H9 (cell line): ENCODE measurements at regions not wholly inside any gene's neighbourhood (a gene's known extent, or its start where the extent isn't known, plus 50 kb on each side); places are given as distances from the start of the nearest gene placed in this dataset.

ENCODE experiments used
- DNase-seq: peaks from one replicate; pipeline ENCODE4 v3.0.0-alpha.2; 2017
- H2AFZ ChIP-seq: one replicate; pipeline ENCODE4 v1.6.1; 2013; ENCODE audit warnings: mild to moderate bottlenecking, low read length, control low read depth, moderate library complexity
- H2AK5ac ChIP-seq: 2 replicates; pipeline ENCODE4 v1.6.1; 2013; ENCODE audit warnings: low read length, control low read depth, mixed read lengths; ENCODE audit not compliant: insufficient read length
- H2BK120ac ChIP-seq: one replicate; pipeline ENCODE4 v1.6.1; 2013; ENCODE audit warnings: low read depth, mild to moderate bottlenecking, low read length, control low read depth, inconsistent platforms; ENCODE audit not compliant: poor library complexity, severe bottlenecking
- H2BK12ac ChIP-seq: 2 replicates; pipeline ENCODE4 v1.6.1; 2013; ENCODE audit warnings: low read length, control low read depth, mixed read lengths, low read depth; ENCODE audit not compliant: insufficient read length
- H2BK15ac ChIP-seq: 2 replicates; pipeline ENCODE4 v1.6.1; 2013; ENCODE audit warnings: low read depth, low read length, control low read depth
- H2BK20ac ChIP-seq: one replicate; pipeline ENCODE4 v1.6.1; 2013; ENCODE audit warnings: low read depth, mild to moderate bottlenecking, low read length, control low read depth, inconsistent platforms; ENCODE audit not compliant: poor library complexity, severe bottlenecking
- H2BK5ac ChIP-seq: 2 replicates; pipeline ENCODE4 v1.6.1; 2013; ENCODE audit warnings: low read length, control low read depth, mixed read lengths; ENCODE audit not compliant: insufficient read length
- H3K14ac ChIP-seq: 2 replicates; pipeline ENCODE4 v1.6.1; 2013; ENCODE audit warnings: low read length, control low read depth; ENCODE audit not compliant: insufficient read depth
- H3K18ac ChIP-seq: 2 replicates; pipeline ENCODE4 v1.6.1; 2013; ENCODE audit warnings: low read depth, mild to moderate bottlenecking, mixed read lengths, low read length, control low read depth; ENCODE audit not compliant: insufficient read length
- H3K23ac ChIP-seq: 2 replicates; pipeline ENCODE4 v1.6.1; 2013; ENCODE audit warnings: low read length, control low read depth, mixed read lengths, low read depth; ENCODE audit not compliant: insufficient read length
- H3K23me2 ChIP-seq: 2 replicates; pipeline ENCODE4 v1.6.1; 2013; ENCODE audit warnings: low read depth, mild to moderate bottlenecking, mixed read lengths, low read length, control low read depth; ENCODE audit not compliant: insufficient read length, poor library complexity, severe bottlenecking
- H3K27ac ChIP-seq: 2 replicates; pipeline ENCODE4 v1.5.1; 2013; ENCODE audit warnings: low read length, control low read depth, mixed read lengths, low read depth; ENCODE audit not compliant: insufficient read length
- H3K27me3 ChIP-seq: 2 replicates; pipeline ENCODE4 v1.6.1; 2013; ENCODE audit warnings: low read length, control low read depth, inconsistent platforms; ENCODE audit not compliant: insufficient read depth
- H3K4ac ChIP-seq: 2 replicates; pipeline ENCODE4 v1.6.1; 2013; ENCODE audit warnings: low read depth, mild to moderate bottlenecking, control low read depth, inconsistent platforms, low read length, moderate library complexity
- H3K4me1 ChIP-seq: 2 replicates; pipeline ENCODE4 v1.6.1; 2013; ENCODE audit warnings: low read length, control low read depth, inconsistent platforms; ENCODE audit not compliant: insufficient read depth
- H3K4me2 ChIP-seq: 2 replicates; pipeline ENCODE4 v1.6.1; 2013; ENCODE audit warnings: low read length, control low read depth, mixed read lengths; ENCODE audit not compliant: insufficient read length, insufficient read depth
- H3K56ac ChIP-seq: 2 replicates; pipeline ENCODE4 v1.6.1; 2013; ENCODE audit warnings: low read depth, mild to moderate bottlenecking, mixed read lengths, low read length, control low read depth; ENCODE audit not compliant: insufficient read length
- H3K79me1 ChIP-seq: 2 replicates; pipeline ENCODE4 v1.6.1; 2013; ENCODE audit warnings: low read depth, mild to moderate bottlenecking, moderate library complexity, low read length, control low read depth, inconsistent platforms; ENCODE audit not compliant: insufficient read depth, poor library complexity, severe bottlenecking
- H3K79me2 ChIP-seq: 2 replicates; pipeline ENCODE4 v1.6.1; 2013; ENCODE audit warnings: low read length, control low read depth, inconsistent platforms; ENCODE audit not compliant: insufficient read depth
- H3K9ac ChIP-seq: 2 replicates; pipeline ENCODE4 v1.6.1; 2013; ENCODE audit warnings: low read length, control low read depth, mixed read lengths; ENCODE audit not compliant: insufficient read length; ENCODE audit errors: extremely low read depth
- H3K9me3 ChIP-seq: one replicate; pipeline ENCODE4 v1.6.1; 2013; ENCODE audit warnings: low read depth, low read length, inconsistent platforms; ENCODE audit not compliant: control insufficient read depth
- H3T11ph ChIP-seq: one replicate; pipeline ENCODE4 v1.6.1; 2013; ENCODE audit warnings: mild to moderate bottlenecking, low read length, control low read depth, inconsistent platforms
- H4K20me1 ChIP-seq: one replicate; pipeline ENCODE4 v1.6.1; 2013; ENCODE audit not compliant: control insufficient read depth, insufficient read length, insufficient read depth
- H4K5ac ChIP-seq: 2 replicates; pipeline ENCODE4 v1.6.1; 2013; ENCODE audit warnings: low read depth, mild to moderate bottlenecking, mixed read lengths, low read length, control low read depth; ENCODE audit not compliant: insufficient read length
- H4K8ac ChIP-seq: replicated peaks from 2 replicates; pipeline ENCODE4 v1.6.1; 2013; ENCODE audit warnings: low read length, control low read depth, mixed read lengths, low read depth; ENCODE audit not compliant: insufficient read length
- H4K91ac ChIP-seq: 2 replicates; pipeline ENCODE4 v1.6.1; 2013; ENCODE audit warnings: low read depth, mild to moderate bottlenecking, moderate library complexity, mixed read lengths, low read length, control low read depth; ENCODE audit not compliant: insufficient read length
- H3K27ac Mint-ChIP-seq, 3 experiments: 2 replicates in 2 of 3; 3 replicates in 1 of 3; pipeline ENCODE4 v1.8.0; 2020 to 2021; ENCODE audit warnings: mixed read lengths in 3 of 3, mild to moderate bottlenecking in 1 of 3, moderate library complexity in 1 of 3
- H3K27me3 Mint-ChIP-seq: 2 replicates; pipeline ENCODE4 v1.8.0; 2021; ENCODE audit warnings: low read depth, mild to moderate bottlenecking, moderate library complexity, mixed read lengths
- H3K36me3 Mint-ChIP-seq, 3 experiments: 2 replicates in 2 of 3; 3 replicates in 1 of 3; pipeline ENCODE4 v1.8.0; 2020 to 2021; ENCODE audit warnings: low read depth in 3 of 3, mixed read lengths in 3 of 3; ENCODE audit not compliant: insufficient read depth in 1 of 3
- H3K4me1 Mint-ChIP-seq, 2 experiments: 2 replicates each; pipeline ENCODE4 v1.8.0; 2020; ENCODE audit warnings: mixed read lengths in 2 of 2
- H3K4me3 Mint-ChIP-seq, 2 experiments: 2 replicates in 1 of 2; 3 replicates in 1 of 2; pipeline ENCODE4 v1.8.0; 2020 to 2021; ENCODE audit warnings: mild to moderate bottlenecking in 2 of 2, mixed read lengths in 2 of 2, moderate library complexity in 1 of 2
- H3K9me3 Mint-ChIP-seq, 2 experiments: 2 replicates in 1 of 2; 3 replicates in 1 of 2; pipeline ENCODE4 v1.8.0; 2020; ENCODE audit warnings: mild to moderate bottlenecking in 2 of 2, mixed read lengths in 2 of 2, moderate library complexity in 1 of 2
- CTCF ChIP-seq: fragments of 200-600 bp; sonication (generic); conservative IDR thresholded peaks from 3 replicates; pipeline ENCODE4 v1.8.0; 2021; ENCODE audit warnings: antibody characterized with exemption, mild to moderate bottlenecking
- WGBS: extraction: QIAGEN DNeasy Blood & Tissue Kit; methylation state at CpG from one replicate; pipeline ENCODE4 v1.1.7; 2013; ENCODE audit warnings: missing lambda C conversion rate, low lambda C conversion rate, mixed read lengths; ENCODE audit not compliant: insufficient read length; ENCODE audit errors: extremely low coverage; 5-methylcytosine and 5-hydroxymethylcytosine counted together

- H3K9me3 ChIP-seq = no peaks in the 10 kb centered on the region
- 100% methylated on average over 1 of the region's 7 CpGs for WGBS
- H3K27me3 ChIP-seq = no peaks in the 10 kb centered on the region
- no peak overlapping the region for H3K14ac ChIP-seq
- no peak overlapping the region for H2BK15ac ChIP-seq
- Mint-ChIP-seq H3K9me3 (peaks cover 0 to 3% of the 10 kb centered on the region in 2 experiments; a peak in 1 of 5 replicates), H3K27me3 (no peaks in the 10 kb centered on the region), H3K4me1 (no peaks in the 10 kb centered on the region), H3K4me3 (no peak overlapping the region), H3K36me3 (no peaks in the 10 kb centered on the region; a peak in 1 of 7 replicates), H3K27ac (no peak overlapping the region)
- H2BK20ac ChIP-seq = no peak overlapping the region
- H2BK120ac ChIP-seq = no peak overlapping the region
- H4K5ac ChIP-seq = no peak overlapping the region
- no peak overlapping the region for H3T11ph ChIP-seq
- no peaks in the 10 kb centered on the region for H3K79me1 ChIP-seq
- H3K18ac ChIP-seq = no peak overlapping the region
- DNase-seq = no peak
- no peak overlapping the region for H2AK5ac ChIP-seq
- H3K4me2 ChIP-seq = no peak overlapping the region
- no peak for TF ChIP-seq CTCF
- no peak overlapping the region for H2BK12ac ChIP-seq
- H3K9ac ChIP-seq = no peak overlapping the region
- H4K91ac ChIP-seq = no peak overlapping the region
- no peaks in the 10 kb centered on the region for H3K23me2 ChIP-seq
- H4K8ac ChIP-seq = no peak overlapping the region
- H3K4me1 ChIP-seq = no peaks in the 10 kb centered on the region
- no peak overlapping the region for H3K23ac ChIP-seq
- no peak overlapping the region for H3K4ac ChIP-seq
- H3K79me2 ChIP-seq = no peaks in the 10 kb centered on the region
- no peak overlapping the region for H3K56ac ChIP-seq
- H4K20me1 ChIP-seq = no peaks in the 10 kb centered on the region
- H3K27ac ChIP-seq = no peak overlapping the region
- no peak overlapping the region for H2BK5ac ChIP-seq
- H2AFZ ChIP-seq = no peak overlapping the region
Observed at GRCh38 chr13:82963226-82964099, 918.8 kb downstream of the SLITRK1 start.
